ENCODE measurements at regions not wholly inside any gene's neighbourhood (a gene's known extent, or its start where the extent isn't known, plus 50 kb on each side); places are given as distances from the start of the nearest gene placed in this dataset.

GRCh38 chr1:198925567-198925966 is 286.7 kb downstream of the PTPRC start:
- Histone ChIP-seq H2AK5ac (ENCODE audit: low read length, severe bottlenecking) (no peak overlapping the region), H3K27ac (ENCODE audit: low read length, poor library complexity, severe bottlenecking) (no peak overlapping the region), H3K23ac (ENCODE audit: low read length in 2 of 2) (no peak overlapping the region), H3K9ac (ENCODE audit: low read length) (no peak overlapping the region), H3K27me3 (ENCODE audit: control insufficient read depth in 1 of 2, insufficient read depth in 1 of 2, low read length in 2 of 2) (no peaks in the 10 kb centered on the region), H4K91ac (ENCODE audit: low read length) (no peak overlapping the region), H3K4ac (ENCODE audit: low read depth in 1 of 2, low read length in 2 of 2) (no peak overlapping the region), H3K4me3 (ENCODE audit: insufficient read depth in 1 of 2, low read depth in 1 of 2, low read length in 2 of 2) (no peak overlapping the region), H3K18ac (ENCODE audit: low read depth in 1 of 2, low read length in 2 of 2) (no peak overlapping the region), H3K79me1 (replicated peaks; ENCODE audit: low read length, poor library complexity, severe bottlenecking) (no peaks in the 10 kb centered on the region), H2BK120ac (ENCODE audit: low read depth, low read length) (no peak overlapping the region), H3K4me2 (ENCODE audit: low read length, poor library complexity, severe bottlenecking) (no peak overlapping the region), H2AFZ (ENCODE audit: low read depth, low read length) (no peak overlapping the region), H3K36me3 (ENCODE audit: control insufficient read depth in 1 of 2, insufficient read depth in 2 of 2, low read depth in 1 of 2, low read length in 2 of 2) (no peaks in the 10 kb centered on the region), H2BK15ac (ENCODE audit: low read depth, poor library complexity, severe bottlenecking) (no peak overlapping the region), H3K4me1 (ENCODE audit: control insufficient read depth, insufficient read depth, low read depth, low read length) (no peaks in the 10 kb centered on the region), H4K8ac (ENCODE audit: low read length) (no peak overlapping the region), H3K14ac (ENCODE audit: low read length in 2 of 2) (no peak overlapping the region), H3K9me3 (ENCODE audit: control insufficient read depth, low read length) (no peaks in the 10 kb centered on the region), H2BK12ac (ENCODE audit: low read length in 2 of 2) (no peak overlapping the region), H2BK5ac (ENCODE audit: low read depth, low read length, poor library complexity, severe bottlenecking) (no peak overlapping the region)
- no peak for DNase-seq

GRCh38 chr1:198927129-198927528 is 288.3 kb downstream of the PTPRC start:
- H2AK5ac ChIP-seq (ENCODE audit: low read length, severe bottlenecking): no peak overlapping the region
- H3K14ac ChIP-seq (ENCODE audit: low read length in 2 of 2): no peak overlapping the region
- H2AFZ ChIP-seq (ENCODE audit: low read depth, low read length): no peak overlapping the region
- H3K9ac ChIP-seq (ENCODE audit: low read length): no peak overlapping the region
- H3K9me3 ChIP-seq (ENCODE audit: control insufficient read depth, low read length): no peaks in the 10 kb centered on the region
- WGBS: 100% methylated on average over 2 of the region's 3 CpGs
- H3K79me1 ChIP-seq (replicated peaks; ENCODE audit: low read length, poor library complexity, severe bottlenecking): no peaks in the 10 kb centered on the region
- no peak overlapping the region for H4K8ac ChIP-seq (ENCODE audit: low read length)
- H4K91ac ChIP-seq (ENCODE audit: low read length): no peak overlapping the region
- no peak overlapping the region for H3K4ac ChIP-seq (ENCODE audit: low read depth in 1 of 2, low read length in 2 of 2)
- H3K18ac ChIP-seq (ENCODE audit: low read depth in 1 of 2, low read length in 2 of 2): no peak overlapping the region
- H3K27ac ChIP-seq (ENCODE audit: low read length, poor library complexity, severe bottlenecking): no peak overlapping the region
- no peak overlapping the region for H2BK5ac ChIP-seq (ENCODE audit: low read depth, low read length, poor library complexity, severe bottlenecking)
- no peak overlapping the region for H2BK15ac ChIP-seq (ENCODE audit: low read depth, poor library complexity, severe bottlenecking)
- DNase-seq: no peak
- H3K27me3 ChIP-seq (ENCODE audit: control insufficient read depth in 1 of 2, insufficient read depth in 1 of 2, low read length in 2 of 2): no peaks in the 10 kb centered on the region
- H3K4me1 ChIP-seq (ENCODE audit: control insufficient read depth, insufficient read depth, low read depth, low read length): no peaks in the 10 kb centered on the region
- H3K36me3 ChIP-seq (ENCODE audit: control insufficient read depth in 1 of 2, insufficient read depth in 2 of 2, low read depth in 1 of 2, low read length in 2 of 2): no peaks in the 10 kb centered on the region
- H2BK12ac ChIP-seq (ENCODE audit: low read length in 2 of 2): no peak overlapping the region
- no peak overlapping the region for H2BK120ac ChIP-seq (ENCODE audit: low read depth, low read length)
- no peak overlapping the region for H3K4me2 ChIP-seq (ENCODE audit: low read length, poor library complexity, severe bottlenecking)
- H3K23ac ChIP-seq (ENCODE audit: low read length in 2 of 2): no peak overlapping the region
- no peak overlapping the region for H3K4me3 ChIP-seq (ENCODE audit: insufficient read depth in 1 of 2, low read depth in 1 of 2, low read length in 2 of 2)

GRCh38 chr1:198929111-198929604 is 290.3 kb downstream of the PTPRC start:
- Histone ChIP-seq H3K36me3 (ENCODE audit: control insufficient read depth in 1 of 2, insufficient read depth in 2 of 2, low read depth in 1 of 2, low read length in 2 of 2) (no peaks in the 10 kb centered on the region), H3K9ac (ENCODE audit: low read length) (no peak overlapping the region), H3K27me3 (ENCODE audit: control insufficient read depth in 1 of 2, insufficient read depth in 1 of 2, low read length in 2 of 2) (no peaks in the 10 kb centered on the region), H3K14ac (ENCODE audit: low read length in 2 of 2) (no peak overlapping the region), H3K79me1 (replicated peaks; ENCODE audit: low read length, poor library complexity, severe bottlenecking) (no peaks in the 10 kb centered on the region), H3K23ac (ENCODE audit: low read length in 2 of 2) (no peak overlapping the region), H2BK12ac (ENCODE audit: low read length in 2 of 2) (no peak overlapping the region), H3K27ac (ENCODE audit: low read length, poor library complexity, severe bottlenecking) (no peak overlapping the region), H2AFZ (ENCODE audit: low read depth, low read length) (no peak overlapping the region), H3K4me2 (ENCODE audit: low read length, poor library complexity, severe bottlenecking) (peak overlapping the region; percentile 20), H3K4me1 (ENCODE audit: control insufficient read depth, insufficient read depth, low read depth, low read length) (no peaks in the 10 kb centered on the region), H3K18ac (ENCODE audit: low read depth in 1 of 2, low read length in 2 of 2) (no peak overlapping the region), H3K4ac (ENCODE audit: low read depth in 1 of 2, low read length in 2 of 2) (no peak overlapping the region), H3K9me3 (ENCODE audit: control insufficient read depth, low read length) (no peaks in the 10 kb centered on the region), H3K4me3 (ENCODE audit: insufficient read depth in 1 of 2, low read depth in 1 of 2, low read length in 2 of 2) (no peak overlapping the region), H2AK5ac (ENCODE audit: low read length, severe bottlenecking) (no peak overlapping the region), H2BK15ac (ENCODE audit: low read depth, poor library complexity, severe bottlenecking) (no peak overlapping the region), H4K8ac (ENCODE audit: low read length) (no peak overlapping the region), H4K91ac (ENCODE audit: low read length) (no peak overlapping the region), H2BK5ac (ENCODE audit: low read depth, low read length, poor library complexity, severe bottlenecking) (no peak overlapping the region), H2BK120ac (ENCODE audit: low read depth, low read length) (no peak overlapping the region)
- DNase-seq: no peak
- WGBS: 60% methylated on average over 3 of the region's 4 CpGs

GRCh38 chr1:198929961-198930599 is 291.2 kb downstream of the PTPRC start:
- no peak overlapping the region for H3K18ac ChIP-seq (ENCODE audit: low read depth in 1 of 2, low read length in 2 of 2)
- H3K4me1 ChIP-seq (ENCODE audit: control insufficient read depth, insufficient read depth, low read depth, low read length): no peaks in the 10 kb centered on the region
- no peak overlapping the region for H3K4me3 ChIP-seq (ENCODE audit: insufficient read depth in 1 of 2, low read depth in 1 of 2, low read length in 2 of 2)
- H2BK12ac ChIP-seq (ENCODE audit: low read length in 2 of 2): no peak overlapping the region
- no peak overlapping the region for H3K23ac ChIP-seq (ENCODE audit: low read length in 2 of 2)
- 6% methylated on average over 6 of the region's 9 CpGs for WGBS
- H3K14ac ChIP-seq (ENCODE audit: low read length in 2 of 2): no peak overlapping the region
- H3K27ac ChIP-seq (ENCODE audit: low read length, poor library complexity, severe bottlenecking): peak overlapping the region; percentile 67
- no peak overlapping the region for H4K8ac ChIP-seq (ENCODE audit: low read length)
- no peak overlapping the region for H2BK120ac ChIP-seq (ENCODE audit: low read depth, low read length)
- no peak overlapping the region for H2BK5ac ChIP-seq (ENCODE audit: low read depth, low read length, poor library complexity, severe bottlenecking)
- no peaks in the 10 kb centered on the region for H3K79me1 ChIP-seq (replicated peaks; ENCODE audit: low read length, poor library complexity, severe bottlenecking)
- H4K91ac ChIP-seq (ENCODE audit: low read length): no peak overlapping the region
- no peak overlapping the region for H2AK5ac ChIP-seq (ENCODE audit: low read length, severe bottlenecking)
- DNase-seq: peak; percentile 78
- H3K27me3 ChIP-seq (ENCODE audit: control insufficient read depth in 1 of 2, insufficient read depth in 1 of 2, low read length in 2 of 2): no peaks in the 10 kb centered on the region
- H3K9me3 ChIP-seq (ENCODE audit: control insufficient read depth, low read length): no peaks in the 10 kb centered on the region
- H2BK15ac ChIP-seq (ENCODE audit: low read depth, poor library complexity, severe bottlenecking): no peak overlapping the region
- H3K9ac ChIP-seq (ENCODE audit: low read length): no peak overlapping the region
- H3K36me3 ChIP-seq (ENCODE audit: control insufficient read depth in 1 of 2, insufficient read depth in 2 of 2, low read depth in 1 of 2, low read length in 2 of 2): no peaks in the 10 kb centered on the region
- H3K4ac ChIP-seq (ENCODE audit: low read depth in 1 of 2, low read length in 2 of 2): peak overlapping the region in 1 of 2 experiments; percentile 41
- no peak overlapping the region for H2AFZ ChIP-seq (ENCODE audit: low read depth, low read length)
- H3K4me2 ChIP-seq (ENCODE audit: low read length, poor library complexity, severe bottlenecking): peak overlapping the region; percentile 71

Data from mesenchymal stem cell (in vitro differentiated cells and primary cell).